K562 (cell line): ENCODE measurements at regions not wholly inside any gene's neighbourhood (a gene's known extent, or its start where the extent isn't known, plus 50 kb on each side); places are given as distances from the start of the nearest gene placed in this dataset.

Experiments
- ATAC-seq: fragments of 200-7000 bp; cut with Tn5 transposase; 3 replicates; pipeline ENCODE4 v1.9.1; 2020; ENCODE audit warnings: moderate library complexity
- BruUV-seq: library from RNA; stranded (reverse); fragments of 400-500 nt; replicated peaks from 2 replicates; lab custom pipeline; 2021; lab: Mats Ljungman, UMichigan
- CTCF ChIA-PET: fragments of 300-600 bp; formaldehyde crosslinking; extraction: SDS; loops from one replicate; lab custom pipeline; 2021; ENCODE audit warnings: low intra/inter-chr PET ratio; lab: Yijun Ruan, JAX
- POLR2A ChIA-PET: fragments of 300-600, 350-650 bp; sonication (Branson Sonifier 250); formaldehyde crosslinking; extraction: SDS; loops from one replicate; lab custom pipeline; 2021; ENCODE audit warnings: antibody characterized with exemption, inconsistent platforms; lab: Yijun Ruan, JAX
- DNase-seq, 4 experiments: peaks; one replicate each; pipeline versions ENCODE4 v3.0.0 to v3.0.0-alpha.2; 2011 to 2018; ENCODE audit warnings: low spot score in 3 of 4, mixed read lengths in 3 of 4; ENCODE audit errors: extremely low read depth in 1 of 4
- FAIRE-seq: peaks from 2 replicates; lab custom pipeline; 2011; peaks lifted over from hg19 to GRCh38; lab: Jason Lieb, UNC
- H2AFZ ChIP-seq: 2 replicates; pipeline ENCODE4 v1.6.0; 2011; ENCODE audit warnings: low read depth, low read length, control low read depth, inconsistent platforms
- H3K27ac ChIP-seq: fragments of 200-600 bp; 3 replicates; pipeline ENCODE4 v1.8.0; 2011; ENCODE audit warnings: low read depth, mild to moderate bottlenecking, control low read depth, inconsistent platforms, low read length, moderate library complexity, mixed read lengths; ENCODE audit errors: extremely low read depth
- H3K27me3 ChIP-seq, 2 experiments: fragments of 300-600 bp in 1 of 2; 2 replicates in 1 of 2; 3 replicates in 1 of 2; pipeline versions ENCODE4 v1.6.0 to v1.8.0; 2011; ENCODE audit warnings: inconsistent platforms in 2 of 2, low read length in 2 of 2, mild to moderate bottlenecking in 1 of 2, mixed read lengths in 1 of 2, moderate library complexity in 1 of 2; ENCODE audit not compliant: control insufficient read depth in 2 of 2, insufficient read depth in 2 of 2
- H3K36me3 ChIP-seq: fragments of 300-600 bp; 3 replicates; pipeline ENCODE4 v1.8.0; 2011; ENCODE audit warnings: mild to moderate bottlenecking, low read length, inconsistent platforms; ENCODE audit not compliant: control insufficient read depth, insufficient read depth
- H3K4me1 ChIP-seq, 2 experiments: fragments of 200-600 bp in 1 of 2; replicated peaks in 1 of 2; 2 replicates in 1 of 2; 3 replicates in 1 of 2; pipeline versions ENCODE4 v1.5.1 to v1.8.0; 2011; ENCODE audit warnings: inconsistent platforms in 2 of 2, low read length in 2 of 2, mild to moderate bottlenecking in 1 of 2, mixed read lengths in 1 of 2, moderate library complexity in 1 of 2; ENCODE audit not compliant: control insufficient read depth in 2 of 2, insufficient read depth in 2 of 2
- H3K4me2 ChIP-seq: 2 replicates; pipeline ENCODE4 v1.6.1; 2011; ENCODE audit warnings: low read length, control low read depth, inconsistent platforms, mixed read lengths; ENCODE audit not compliant: insufficient read depth
- H3K4me3 ChIP-seq: fragments of 200-600 bp; sonication (generic), shearing (Covaris generic); 2 replicates; pipeline ENCODE4 v1.5.1; 2016; ENCODE audit warnings: control low read depth, inconsistent platforms
- H3K79me2 ChIP-seq: fragments of 200-600 bp; 3 replicates; pipeline ENCODE4 v1.8.0; 2011; ENCODE audit warnings: low read length, inconsistent platforms; ENCODE audit not compliant: control insufficient read depth, insufficient read depth
- H3K9ac ChIP-seq, 2 experiments: 2 replicates each; pipeline versions ENCODE4 v1.6.0 to v1.6.1; 2011; ENCODE audit warnings: low read depth in 2 of 2, low read length in 2 of 2, control low read depth in 1 of 2, inconsistent platforms in 1 of 2, mild to moderate bottlenecking in 1 of 2, mixed read lengths in 1 of 2; ENCODE audit not compliant: insufficient read depth in 1 of 2
- H3K9me1 ChIP-seq: one replicate; pipeline ENCODE4 v1.6.0; 2011; ENCODE audit warnings: inconsistent platforms, mild to moderate bottlenecking, low read length, moderate library complexity; ENCODE audit not compliant: control insufficient read depth, insufficient read depth
- H3K9me3 ChIP-seq: replicated peaks from 2 replicates; pipeline ENCODE4 v1.5.1; 2011; ENCODE audit warnings: low read depth, low read length, inconsistent platforms; ENCODE audit not compliant: control insufficient read depth, insufficient read depth
- H4K20me1 ChIP-seq: replicated peaks from 2 replicates; pipeline ENCODE4 v1.6.1; 2011; ENCODE audit warnings: low read length, inconsistent platforms, mixed read lengths; ENCODE audit not compliant: control insufficient read depth, insufficient read depth
- ARID1B ChIP-seq: fragments of 450-650 bp; IDR thresholded peaks from 2 replicates; pipeline ENCODE4 v1.6.1; 2016; ENCODE audit warnings: antibody characterized with exemption, mild to moderate bottlenecking, inconsistent platforms
- C11orf30 ChIP-seq: fragments of 450-650 bp; IDR thresholded peaks from 2 replicates; pipeline ENCODE4 v1.6.1; 2016; ENCODE audit warnings: low read depth, mild to moderate bottlenecking
- CEBPZ ChIP-seq: fragments of 150-350 bp; IDR thresholded peaks from 2 replicates; pipeline ENCODE4 v1.6.1; 2014; ENCODE audit warnings: low read depth, mild to moderate bottlenecking, low read length, borderline replicate concordance
- ETV1 ChIP-seq: fragments of 450-650 bp; conservative IDR thresholded peaks from 2 replicates; pipeline ENCODE4 v1.6.1; 2016; ENCODE audit warnings: missing genetic modification characterization, control low read depth, low read depth, missing compliant biosample characterization
- FUS ChIP-seq: fragments of 200-400 bp; formaldehyde crosslinking; optimal IDR thresholded peaks from 2 replicates; pipeline ENCODE3; 2017; ENCODE audit warnings: low read depth, low read length
- POLR2B ChIP-seq: fragments of 450-650 bp; IDR thresholded peaks from 2 replicates; pipeline ENCODE4 v1.6.1; 2018; ENCODE audit warnings: low read depth; ENCODE audit not compliant: partially characterized antibody
- RNF2 ChIP-seq: sonication (generic); IDR thresholded peaks from 2 replicates; pipeline ENCODE4 v1.6.1; 2016
- SREBF1 ChIP-seq: fragments of 150-350 bp; IDR thresholded peaks from 2 replicates; pipeline ENCODE4 v1.6.1; 2014; ENCODE audit warnings: antibody characterized with exemption, low read depth, low read length, borderline replicate concordance
- THRB ChIP-seq: fragments of 450-650 bp; formaldehyde crosslinking; conservative IDR thresholded peaks from 2 replicates; pipeline ENCODE4 v1.4.0; 2022; ENCODE audit warnings: mild to moderate bottlenecking, missing genetic modification characterization
- ZFP30 ChIP-seq: fragments of 250-450 bp; sonication (Bioruptor Pico); IDR thresholded peaks from 2 replicates; pipeline ENCODE4 v1.8.0; 2022; ENCODE audit warnings: moderate library complexity, mild to moderate bottlenecking, inconsistent platforms, borderline replicate concordance
- ZFX ChIP-seq: sonication (generic); formaldehyde crosslinking; IDR thresholded peaks from 2 replicates; pipeline ENCODE4 v1.8.0; 2022; ENCODE audit warnings: mild to moderate bottlenecking, missing genetic modification reagents, moderate library complexity
- ZNF121 ChIP-seq: sonication (generic); formaldehyde crosslinking; conservative IDR thresholded peaks from 2 replicates; pipeline ENCODE4 v1.8.0; 2022; ENCODE audit warnings: missing genetic modification reagents
- ZNF449 ChIP-seq: fragments of 250-450 bp; sonication (Bioruptor Pico); IDR thresholded peaks from 2 replicates; pipeline ENCODE4 v1.8.0; 2022; ENCODE audit warnings: moderate library complexity, mild to moderate bottlenecking, inconsistent platforms
- ZNF75A ChIP-seq: fragments of 450-650 bp; formaldehyde crosslinking; IDR thresholded peaks from 2 replicates; pipeline ENCODE4 v1.4.0; 2020; ENCODE audit warnings: mild to moderate bottlenecking
- in situ Hi-C: fragments of 300-500 bp; cut with MboI; formaldehyde crosslinking; loops from 4 replicates; pipeline ENCODE4 v1.15.0; 2018; ENCODE audit warnings: inconsistent platforms, mixed read lengths
- intact Hi-C: fragments of 100-400 bp; cut with micrococcal nuclease; formaldehyde crosslinking; loops from 2 replicates; pipeline ENCODE4 v1.14.2; 2022
- TF ChIP-seq, protein P1 (sequence below): fragments of 450-650 bp; IDR thresholded peaks from 2 replicates; pipeline ENCODE4 v1.6.1; 2018; ENCODE audit not compliant: partially characterized antibody

- no peak overlapping the region for H3K4me2 ChIP-seq
- POLR2A ChIA-PET: no interaction called here
- BruUV-seq: no TSS peak
- intact Hi-C loops (no loop called here), in situ Hi-C loops (no loop called here)
- H3K27me3 ChIP-seq: no peaks in the 10 kb centered on the region
- H3K36me3 ChIP-seq: no peaks in the 10 kb centered on the region
- ATAC-seq (no peak), DNase-seq (no peak), FAIRE-seq (no peak)
- no peak overlapping the region for H2AFZ ChIP-seq
- no peak overlapping the region for H3K4me3 ChIP-seq
- no peaks in the 10 kb centered on the region for H4K20me1 ChIP-seq
- H3K4me1 ChIP-seq: no peaks in the 10 kb centered on the region
- no peaks in the 10 kb centered on the region for H3K79me2 ChIP-seq
- no peaks in the 10 kb centered on the region for H3K9me1 ChIP-seq
- H3K9me3 ChIP-seq: no peaks in the 10 kb centered on the region
- CTCF ChIA-PET: no interaction called here
- H3K27ac ChIP-seq: no peak overlapping the region
- TF ChIP-seq ETV1 (tag) (no peak), ZFP30 (CRISPR knock-in tag) (no peak), RNF2 (no peak), POLR2B (no peak), FUS (no peak), THRB (CRISPR knock-in tag) (no peak), ZFX (no peak), ZNF75A (CRISPR knock-in tag) (no peak), C11orf30 (no peak), ZNF449 (CRISPR knock-in tag) (no peak), ARID1B (no peak), SREBF1 (no peak), ZNF121 (no peak), CEBPZ (no peak)
- TF ChIP-seq, protein P1, sequence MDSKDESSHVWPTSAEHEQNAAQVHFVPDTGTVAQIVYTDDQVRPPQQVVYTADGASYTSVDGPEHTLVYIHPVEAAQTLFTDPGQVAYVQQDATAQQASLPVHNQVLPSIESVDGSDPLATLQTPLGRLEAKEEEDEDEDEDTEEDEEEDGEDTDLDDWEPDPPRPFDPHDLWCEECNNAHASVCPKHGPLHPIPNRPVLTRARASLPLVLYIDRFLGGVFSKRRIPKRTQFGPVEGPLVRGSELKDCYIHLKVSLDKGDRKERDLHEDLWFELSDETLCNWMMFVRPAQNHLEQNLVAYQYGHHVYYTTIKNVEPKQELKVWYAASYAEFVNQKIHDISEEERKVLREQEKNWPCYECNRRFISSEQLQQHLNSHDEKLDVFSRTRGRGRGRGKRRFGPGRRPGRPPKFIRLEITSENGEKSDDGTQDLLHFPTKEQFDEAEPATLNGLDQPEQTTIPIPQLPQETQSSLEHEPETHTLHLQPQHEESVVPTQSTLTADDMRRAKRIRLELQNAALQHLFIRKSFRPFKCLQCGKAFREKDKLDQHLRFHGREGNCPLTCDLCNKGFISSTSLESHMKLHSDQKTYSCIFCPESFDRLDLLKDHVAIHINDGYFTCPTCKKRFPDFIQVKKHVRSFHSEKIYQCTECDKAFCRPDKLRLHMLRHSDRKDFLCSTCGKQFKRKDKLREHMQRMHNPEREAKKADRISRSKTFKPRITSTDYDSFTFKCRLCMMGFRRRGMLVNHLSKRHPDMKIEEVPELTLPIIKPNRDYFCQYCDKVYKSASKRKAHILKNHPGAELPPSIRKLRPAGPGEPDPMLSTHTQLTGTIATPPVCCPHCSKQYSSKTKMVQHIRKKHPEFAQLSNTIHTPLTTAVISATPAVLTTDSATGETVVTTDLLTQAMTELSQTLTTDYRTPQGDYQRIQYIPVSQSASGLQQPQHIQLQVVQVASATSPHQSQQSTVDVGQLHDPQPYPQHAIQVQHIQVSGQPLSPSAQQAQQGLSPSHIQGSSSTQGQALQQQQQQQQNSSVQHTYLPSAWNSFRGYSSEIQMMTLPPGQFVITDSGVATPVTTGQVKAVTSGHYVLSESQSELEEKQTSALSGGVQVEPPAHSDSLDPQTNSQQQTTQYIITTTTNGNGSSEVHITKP: no peak
- no peak overlapping the region for H3K9ac ChIP-seq
These were observed 355.6 kb upstream of the DAB2 start for GRCh38 chr5:39780347-39780746.
